LNCAP (cell line): ENCODE measurements at regions not wholly inside any gene's neighbourhood (a gene's known extent, or its start where the extent isn't known, plus 50 kb on each side); places are given as distances from the start of the nearest gene placed in this dataset.

Experiments
- CTCF ChIP-seq: fragments of 450-650 bp; IDR thresholded peaks from 2 replicates; pipeline ENCODE4 v1.5.1; 2017; ENCODE audit warnings: mild to moderate bottlenecking

- no peak for TF ChIP-seq CTCF
Observed at GRCh38 chr6:166004471-166004870, 163.2 kb downstream of the TBXT start.

GRCh38 chr6:166003569-166003968 is 164.1 kb downstream of the TBXT start:
- TF ChIP-seq CTCF: no peak

- no peak for TF ChIP-seq CTCF
Observed at GRCh38 chr6:166001359-166001758, 166.3 kb downstream of the TBXT start.

GRCh38 chr6:165999279-165999678 is 168.4 kb downstream of the TBXT start:
- no peak for TF ChIP-seq CTCF

GRCh38 chr6:165998072-165998471 is 169.6 kb downstream of the TBXT start:
- no peak for TF ChIP-seq CTCF

- no peak for TF ChIP-seq CTCF
Observed at GRCh38 chr6:165991341-165991740, 176.3 kb downstream of the TBXT start.

GRCh38 chr6:165990216-165990615 is 177.4 kb downstream of the TBXT start:
- TF ChIP-seq CTCF: no peak

- TF ChIP-seq CTCF: no peak
Observed at GRCh38 chr6:165988757-165989456, 178.7 kb downstream of the TBXT start.
